Endothelial cell of umbilical vein (primary cell): ENCODE measurements at regions not wholly inside any gene's neighbourhood (a gene's known extent, or its start where the extent isn't known, plus 50 kb on each side); places are given as distances from the start of the nearest gene placed in this dataset.

ENCODE experiments used
- POLR2A ChIP-seq: IDR thresholded peaks from 2 replicates; pipeline ENCODE4 v1.6.1; 2012; ENCODE audit warnings: low read depth, mild to moderate bottlenecking, control low read depth, low read length
- POLR2AphosphoS5 ChIP-seq: IDR thresholded peaks from 2 replicates; pipeline ENCODE4 v1.6.1; 2012; ENCODE audit warnings: low read depth, mild to moderate bottlenecking, control low read depth, low read length, moderate library complexity; ENCODE audit not compliant: insufficient read depth
- TF ChIP-seq, protein P1 (sequence below), 2 donors: IDR thresholded peaks; 1 replicate in 1 of 2; 2 replicates in 1 of 2; pipeline ENCODE4 v1.5.1; 2011; ENCODE audit warnings: low read length in 2 of 2, mild to moderate bottlenecking in 2 of 2, moderate library complexity in 2 of 2, control low read depth in 1 of 2, inconsistent platforms in 1 of 2, low read depth in 1 of 2; ENCODE audit not compliant: insufficient read depth in 1 of 2; ENCODE audit errors: extremely low read depth in 1 of 2
- TF ChIP-seq, protein P2 (sequence below): IDR thresholded peaks from 2 replicates; pipeline ENCODE4 v1.6.1; 2011; ENCODE audit not compliant: insufficient read depth, insufficient read length

DNA sequence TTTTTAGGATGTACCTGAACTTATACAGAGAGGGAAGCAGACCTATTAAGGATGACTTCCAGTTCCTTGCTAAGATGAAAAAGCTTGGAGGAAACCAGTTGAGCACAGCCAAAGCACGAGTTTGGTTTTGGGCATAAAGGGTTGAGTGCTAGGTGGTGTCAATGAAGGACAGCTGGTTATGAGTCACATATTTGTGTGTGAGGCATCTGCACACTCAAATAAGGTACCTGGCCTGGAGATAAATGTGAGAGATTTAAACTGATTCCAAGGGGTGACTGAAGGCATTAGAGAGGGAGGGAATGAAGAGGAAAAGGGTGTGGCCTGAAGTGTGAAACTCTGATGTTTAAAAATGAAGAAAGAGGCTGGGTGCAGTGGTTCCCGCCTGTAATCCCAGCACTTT lies 486.7 kb downstream of the DIPK2A start:
- TF ChIP-seq, protein P1, sequence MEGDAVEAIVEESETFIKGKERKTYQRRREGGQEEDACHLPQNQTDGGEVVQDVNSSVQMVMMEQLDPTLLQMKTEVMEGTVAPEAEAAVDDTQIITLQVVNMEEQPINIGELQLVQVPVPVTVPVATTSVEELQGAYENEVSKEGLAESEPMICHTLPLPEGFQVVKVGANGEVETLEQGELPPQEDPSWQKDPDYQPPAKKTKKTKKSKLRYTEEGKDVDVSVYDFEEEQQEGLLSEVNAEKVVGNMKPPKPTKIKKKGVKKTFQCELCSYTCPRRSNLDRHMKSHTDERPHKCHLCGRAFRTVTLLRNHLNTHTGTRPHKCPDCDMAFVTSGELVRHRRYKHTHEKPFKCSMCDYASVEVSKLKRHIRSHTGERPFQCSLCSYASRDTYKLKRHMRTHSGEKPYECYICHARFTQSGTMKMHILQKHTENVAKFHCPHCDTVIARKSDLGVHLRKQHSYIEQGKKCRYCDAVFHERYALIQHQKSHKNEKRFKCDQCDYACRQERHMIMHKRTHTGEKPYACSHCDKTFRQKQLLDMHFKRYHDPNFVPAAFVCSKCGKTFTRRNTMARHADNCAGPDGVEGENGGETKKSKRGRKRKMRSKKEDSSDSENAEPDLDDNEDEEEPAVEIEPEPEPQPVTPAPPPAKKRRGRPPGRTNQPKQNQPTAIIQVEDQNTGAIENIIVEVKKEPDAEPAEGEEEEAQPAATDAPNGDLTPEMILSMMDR (IDR thresholded peaks at IDR 0.05; ENCODE audit: extremely low read depth in 1 of 2, insufficient read depth in 1 of 2, low read depth in 1 of 2, low read length in 2 of 2), result no peak
- no peak for TF ChIP-seq POLR2AphosphoS5
- TF ChIP-seq, protein P2, sequence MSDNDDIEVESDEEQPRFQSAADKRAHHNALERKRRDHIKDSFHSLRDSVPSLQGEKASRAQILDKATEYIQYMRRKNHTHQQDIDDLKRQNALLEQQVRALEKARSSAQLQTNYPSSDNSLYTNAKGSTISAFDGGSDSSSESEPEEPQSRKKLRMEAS, result no peak
- TF ChIP-seq POLR2A, result no peak
